ENCODE measurements at regions not wholly inside any gene's neighbourhood (a gene's known extent, or its start where the extent isn't known, plus 50 kb on each side); places are given as distances from the start of the nearest gene placed in this dataset.

GRCh38 chr4:18445110-18445509 is 423.6 kb upstream of the LCORL start:
- TF ChIP-seq, protein P1, sequence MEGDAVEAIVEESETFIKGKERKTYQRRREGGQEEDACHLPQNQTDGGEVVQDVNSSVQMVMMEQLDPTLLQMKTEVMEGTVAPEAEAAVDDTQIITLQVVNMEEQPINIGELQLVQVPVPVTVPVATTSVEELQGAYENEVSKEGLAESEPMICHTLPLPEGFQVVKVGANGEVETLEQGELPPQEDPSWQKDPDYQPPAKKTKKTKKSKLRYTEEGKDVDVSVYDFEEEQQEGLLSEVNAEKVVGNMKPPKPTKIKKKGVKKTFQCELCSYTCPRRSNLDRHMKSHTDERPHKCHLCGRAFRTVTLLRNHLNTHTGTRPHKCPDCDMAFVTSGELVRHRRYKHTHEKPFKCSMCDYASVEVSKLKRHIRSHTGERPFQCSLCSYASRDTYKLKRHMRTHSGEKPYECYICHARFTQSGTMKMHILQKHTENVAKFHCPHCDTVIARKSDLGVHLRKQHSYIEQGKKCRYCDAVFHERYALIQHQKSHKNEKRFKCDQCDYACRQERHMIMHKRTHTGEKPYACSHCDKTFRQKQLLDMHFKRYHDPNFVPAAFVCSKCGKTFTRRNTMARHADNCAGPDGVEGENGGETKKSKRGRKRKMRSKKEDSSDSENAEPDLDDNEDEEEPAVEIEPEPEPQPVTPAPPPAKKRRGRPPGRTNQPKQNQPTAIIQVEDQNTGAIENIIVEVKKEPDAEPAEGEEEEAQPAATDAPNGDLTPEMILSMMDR (IDR thresholded peaks at IDR 0.05) = no peak
- TF ChIP-seq POLR2A (IDR thresholded peaks at IDR 0.05) = no peak

Data from adrenal gland (tissue), 5 donors.